Loucy (cell line): ENCODE measurements at regions not wholly inside any gene's neighbourhood (a gene's known extent, or its start where the extent isn't known, plus 50 kb on each side); places are given as distances from the start of the nearest gene placed in this dataset.

ENCODE experiments used
- H2AFZ ChIP-seq: fragments of 200-600 bp; sonication (generic); 2 replicates; pipeline ENCODE4 v1.6.0; 2016; ENCODE audit warnings: antibody characterized with exemption, mild to moderate bottlenecking, low read length, moderate library complexity
- H3F3A ChIP-seq: fragments of 200-600 bp; 2 replicates; pipeline ENCODE4 v1.6.0; 2016; ENCODE audit warnings: antibody characterized with exemption, low read depth, mild to moderate bottlenecking
- H3K27me3 ChIP-seq: fragments of 200-600 bp; sonication (generic); 2 replicates; pipeline ENCODE4 v1.6.1; 2014; ENCODE audit warnings: low read length, mild to moderate bottlenecking; ENCODE audit not compliant: insufficient read depth, poor library complexity, severe bottlenecking
- H3K36me3 ChIP-seq: fragments of 200-600 bp; sonication (generic); 2 replicates; pipeline ENCODE4 v1.6.1; 2016; ENCODE audit warnings: low read length; ENCODE audit not compliant: insufficient read depth
- H3K4me1 ChIP-seq: fragments of 200-600 bp; sonication (generic); 2 replicates; pipeline ENCODE4 v1.5.1; 2014; ENCODE audit warnings: low read length, mild to moderate bottlenecking; ENCODE audit not compliant: insufficient read depth, poor library complexity, severe bottlenecking
- H3K4me2 ChIP-seq: fragments of 200-600 bp; sonication (generic); 2 replicates; pipeline ENCODE4 v1.6.0; 2014; ENCODE audit warnings: antibody characterized with exemption, low read length, low read depth, mild to moderate bottlenecking; ENCODE audit not compliant: poor library complexity, severe bottlenecking
- H3K4me3 ChIP-seq: fragments of 200-600 bp; sonication (generic); 2 replicates; pipeline ENCODE4 v1.5.1; 2014; ENCODE audit warnings: low read length, mild to moderate bottlenecking, mixed read lengths; ENCODE audit not compliant: poor library complexity, severe bottlenecking
- H3K79me2 ChIP-seq: fragments of 200-600 bp; sonication (generic); 2 replicates; pipeline ENCODE4 v1.6.1; 2014; ENCODE audit warnings: low read length; ENCODE audit not compliant: insufficient read depth
- H3K9ac ChIP-seq: fragments of 200-600 bp; sonication (generic); 2 replicates; pipeline ENCODE4 v1.6.0; 2014; ENCODE audit warnings: mild to moderate bottlenecking, low read depth, low read length, moderate library complexity; ENCODE audit not compliant: poor library complexity, severe bottlenecking
- H3K9me2 ChIP-seq: fragments of 200-600 bp; sonication (generic); replicated peaks from 2 replicates; pipeline ENCODE4 v1.6.1; 2016; ENCODE audit warnings: low read depth, low read length, mixed read lengths
- H3K9me3 ChIP-seq: fragments of 200-600 bp; sonication (generic); 2 replicates; pipeline ENCODE4 v1.6.1; 2014; ENCODE audit warnings: mild to moderate bottlenecking, antibody characterized with exemption, low read length, low read depth; ENCODE audit not compliant: insufficient read depth
- H4K20me1 ChIP-seq: fragments of 200-600 bp; sonication (generic); 2 replicates; pipeline ENCODE4 v1.6.0; 2014; ENCODE audit warnings: antibody characterized with exemption, low read length, mild to moderate bottlenecking; ENCODE audit not compliant: insufficient read depth, poor library complexity, severe bottlenecking
- CTCF ChIP-seq: fragments of 200-600 bp; sonication (generic); conservative IDR thresholded peaks from 2 replicates; pipeline ENCODE4 v1.5.1; 2014; ENCODE audit warnings: mild to moderate bottlenecking, antibody characterized with exemption, low read length
- EZH2phosphoT487 ChIP-seq: fragments of 200-600 bp; IDR thresholded peaks from 2 replicates; pipeline ENCODE4 v1.6.1; 2018; ENCODE audit warnings: antibody characterized with exemption, mild to moderate bottlenecking, moderate library complexity, borderline replicate concordance

GRCh38 chr17:14444915-14445314 lies 144.0 kb downstream of the HS3ST3B1 start:
- no peaks in the 10 kb centered on the region for H3F3A ChIP-seq
- no peak overlapping the region for H3K4me2 ChIP-seq

GRCh38 chr17:14442798-14443528 lies 142.1 kb downstream of the HS3ST3B1 start:
- H3K4me2 ChIP-seq = no peak overlapping the region

More at GRCh38 chr17:14444915-14445314, 144.0 kb downstream of the HS3ST3B1 start:
- TF ChIP-seq EZH2phosphoT487 = no peak
- no peak for TF ChIP-seq CTCF
- H4K20me1 ChIP-seq = no peaks in the 10 kb centered on the region
- no peaks in the 10 kb centered on the region for H3K4me1 ChIP-seq
- H3K9me3 ChIP-seq = no peaks in the 10 kb centered on the region; the same call in 1 of the 2 replicates
- H3K79me2 ChIP-seq = no peaks in the 10 kb centered on the region
- H3K36me3 ChIP-seq = no peaks in the 10 kb centered on the region
- H2AFZ ChIP-seq = no peak overlapping the region
- H3K4me3 ChIP-seq = no peak overlapping the region
- no peaks in the 10 kb centered on the region for H3K27me3 ChIP-seq
- H3K9ac ChIP-seq = no peak overlapping the region
- H3K9me2 ChIP-seq = no peaks in the 10 kb centered on the region; the same call in 1 of the 2 replicates

GRCh38 chr17:14437176-14437575 lies 136.3 kb downstream of the HS3ST3B1 start:
- H3K36me3 ChIP-seq = no peaks in the 10 kb centered on the region
- H3K27me3 ChIP-seq = no peaks in the 10 kb centered on the region
- H3K4me1 ChIP-seq = no peaks in the 10 kb centered on the region
- H3K9me2 ChIP-seq = no peaks in the 10 kb centered on the region
- TF ChIP-seq EZH2phosphoT487 (no peak), CTCF (no peak)
- no peak overlapping the region for H2AFZ ChIP-seq
- no peaks in the 10 kb centered on the region; the same call in 1 of the 2 replicates for H3K9me3 ChIP-seq
- H3K4me2 ChIP-seq = no peak overlapping the region
- no peaks in the 10 kb centered on the region for H3F3A ChIP-seq
- no peaks in the 10 kb centered on the region for H4K20me1 ChIP-seq
- no peak overlapping the region for H3K4me3 ChIP-seq
- H3K79me2 ChIP-seq = no peaks in the 10 kb centered on the region
- no peak overlapping the region for H3K9ac ChIP-seq

More at GRCh38 chr17:14442798-14443528, 142.1 kb downstream of the HS3ST3B1 start:
- Histone ChIP-seq H2AFZ (no peak overlapping the region), H3K9me2 (no peaks in the 10 kb centered on the region; the same call in 1 of the 2 replicates), H3K4me1 (no peaks in the 10 kb centered on the region), H3K4me3 (no peak overlapping the region), H3K9me3 (no peaks in the 10 kb centered on the region; the same call in 1 of the 2 replicates), H3K27me3 (no peaks in the 10 kb centered on the region), H4K20me1 (no peaks in the 10 kb centered on the region), H3K9ac (no peak overlapping the region), H3K36me3 (no peaks in the 10 kb centered on the region), H3K79me2 (no peaks in the 10 kb centered on the region), H3F3A (no peaks in the 10 kb centered on the region)
- no peak for TF ChIP-seq EZH2phosphoT487
- TF ChIP-seq CTCF = no peak
